ENCODE measurements at regions not wholly inside any gene's neighbourhood (a gene's known extent, or its start where the extent isn't known, plus 50 kb on each side); places are given as distances from the start of the nearest gene placed in this dataset.

GRCh38 chr7:46233585-46234329 lies 312.7 kb upstream of the IGFBP3 start:
- no peak for DNase-seq
- Histone ChIP-seq H3K4me1 (replicated peaks in 1 of 2) (no peaks in the 10 kb centered on the region), H3K27me3 (no peaks in the 10 kb centered on the region), H3K27ac (no peak overlapping the region), H3K4me3 (no peak overlapping the region), H3K9me3 (replicated peaks in 1 of 3) (no peaks in the 10 kb centered on the region), H3K36me3 (replicated peaks in 1 of 2) (no peaks in the 10 kb centered on the region)
- intact Hi-C loops (cut with DNase I) = no loop called here
- 52 to 70% (median 60%) methylated on average over 1 of the region's 1 CpG for WGBS, 4 donors
- TF ChIP-seq POLR2A (IDR thresholded peaks at IDR 0.05) (no peak), CTCF (IDR thresholded peaks at IDR 0.05) (no peak)

GRCh38 chr7:46230990-46231305 lies 309.9 kb upstream of the IGFBP3 start:
- no peak for DNase-seq
- Histone ChIP-seq H3K4me3 (no peak overlapping the region), H3K27me3 (no peaks in the 10 kb centered on the region), H3K36me3 (replicated peaks in 1 of 2) (no peaks in the 10 kb centered on the region), H3K9me3 (replicated peaks in 1 of 3) (no peaks in the 10 kb centered on the region), H3K4me1 (replicated peaks in 1 of 2) (no peaks in the 10 kb centered on the region), H3K27ac (no peak overlapping the region)
- TF ChIP-seq POLR2A (IDR thresholded peaks at IDR 0.05) (no peak), CTCF (IDR thresholded peaks at IDR 0.05) (no peak)
- intact Hi-C loops (cut with DNase I) = no loop called here

GRCh38 chr7:46230298-46230989 lies 309.4 kb upstream of the IGFBP3 start:
- no peaks in the 10 kb centered on the region for H3K9me3 ChIP-seq (replicated peaks in 1 of 3)
- intact Hi-C loops (cut with DNase I) = no loop called here
- H3K36me3 ChIP-seq (replicated peaks in 1 of 2) = no peaks in the 10 kb centered on the region
- WGBS, 4 donors = 28 to 50% (median 41%) methylated on average over 3 of the region's 3 CpGs
- TF ChIP-seq POLR2A (IDR thresholded peaks at IDR 0.05) = no peak
- TF ChIP-seq CTCF (IDR thresholded peaks at IDR 0.05) = no peak
- DNase-seq = no peak
- no peak overlapping the region for H3K4me3 ChIP-seq
- no peaks in the 10 kb centered on the region for H3K27me3 ChIP-seq
- H3K27ac ChIP-seq = no peak overlapping the region
- no peaks in the 10 kb centered on the region for H3K4me1 ChIP-seq (replicated peaks in 1 of 2)

GRCh38 chr7:46229409-46229808 lies 308.3 kb upstream of the IGFBP3 start:
- no peaks in the 10 kb centered on the region for H3K27me3 ChIP-seq
- 68 to 76% (median 71%) methylated on average over 4 of the region's 4 CpGs for WGBS, 4 donors
- no peak overlapping the region for H3K4me3 ChIP-seq
- no peak for DNase-seq
- no peak overlapping the region for H3K27ac ChIP-seq
- no peaks in the 10 kb centered on the region for H3K4me1 ChIP-seq (replicated peaks in 1 of 2)
- TF ChIP-seq POLR2A (IDR thresholded peaks at IDR 0.05) (no peak), CTCF (IDR thresholded peaks at IDR 0.05) (no peak)
- H3K9me3 ChIP-seq (replicated peaks in 1 of 3) = no peaks in the 10 kb centered on the region
- intact Hi-C loops (cut with DNase I) = no loop called here
- no peaks in the 10 kb centered on the region for H3K36me3 ChIP-seq (replicated peaks in 1 of 2)

Data from adrenal gland (tissue), 9 donors.